Rectal smooth muscle tissue (tissue), 1 donor: ENCODE measurements at regions not wholly inside any gene's neighbourhood (a gene's known extent, or its start where the extent isn't known, plus 50 kb on each side); places are given as distances from the start of the nearest gene placed in this dataset.

Source experiments
- H3K27ac ChIP-seq: one replicate; pipeline ENCODE4 v1.7.0; 2013; ENCODE audit warnings: low read depth, low read length, inconsistent platforms
- H3K27me3 ChIP-seq: one replicate; pipeline ENCODE4 v1.7.0; 2013; ENCODE audit warnings: low read length; ENCODE audit not compliant: control insufficient read depth, insufficient read depth
- H3K36me3 ChIP-seq: one replicate; pipeline ENCODE4 v1.7.0; 2013; ENCODE audit warnings: low read length; ENCODE audit not compliant: control insufficient read depth, insufficient read depth
- H3K4me1 ChIP-seq: one replicate; pipeline ENCODE4 v1.7.0; 2013; ENCODE audit warnings: low read length; ENCODE audit not compliant: control insufficient read depth, insufficient read depth
- H3K4me3 ChIP-seq: one replicate; pipeline ENCODE4 v1.7.0; 2013; ENCODE audit warnings: low read length
- H3K9ac ChIP-seq: one replicate; pipeline ENCODE4 v1.7.0; 2013; ENCODE audit warnings: low read length

- no peaks in the 10 kb centered on the region for H3K27me3 ChIP-seq
- H3K4me1 ChIP-seq: peaks cover 4% of the 10 kb centered on the region
- no peaks in the 10 kb centered on the region for H3K36me3 ChIP-seq
- no peak overlapping the region for H3K4me3 ChIP-seq
- no peak overlapping the region for H3K9ac ChIP-seq
- H3K27ac ChIP-seq: no peak overlapping the region
Observed at GRCh38 chr12:88409257-88409656, 171.0 kb downstream of the KITLG start.

DNA sequence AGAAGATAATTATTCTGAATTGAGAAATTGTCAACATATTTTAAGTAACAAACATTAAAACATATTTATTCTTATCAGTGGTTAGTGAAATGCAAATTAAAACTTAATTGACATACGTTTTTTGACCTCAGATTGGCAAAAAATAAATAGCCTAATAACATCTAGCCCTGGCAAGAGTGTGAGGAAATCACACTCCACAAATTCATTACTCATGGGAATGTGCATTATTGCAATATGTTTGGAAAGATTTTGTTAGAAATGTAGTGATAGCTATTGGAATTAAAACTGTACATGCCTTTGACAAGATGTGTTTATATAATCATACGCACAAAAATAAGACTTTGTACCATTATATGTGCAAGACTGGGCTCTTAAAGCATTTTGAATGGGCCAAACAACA is 168.6 kb downstream of the KITLG start:
- Histone ChIP-seq H3K4me3 (no peak overlapping the region), H3K9ac (no peak overlapping the region), H3K4me1 (peaks cover 13% of the 10 kb centered on the region), H3K36me3 (no peaks in the 10 kb centered on the region), H3K27ac (no peak overlapping the region), H3K27me3 (no peaks in the 10 kb centered on the region)

- no peaks in the 10 kb centered on the region for H3K27me3 ChIP-seq
- no peak overlapping the region for H3K9ac ChIP-seq
- H3K4me1 ChIP-seq: peaks cover 19% of the 10 kb centered on the region
- no peaks in the 10 kb centered on the region for H3K36me3 ChIP-seq
- no peak overlapping the region for H3K27ac ChIP-seq
- H3K4me3 ChIP-seq: no peak overlapping the region
Observed at GRCh38 chr12:88413646-88414045, 166.6 kb downstream of the KITLG start.

DNA sequence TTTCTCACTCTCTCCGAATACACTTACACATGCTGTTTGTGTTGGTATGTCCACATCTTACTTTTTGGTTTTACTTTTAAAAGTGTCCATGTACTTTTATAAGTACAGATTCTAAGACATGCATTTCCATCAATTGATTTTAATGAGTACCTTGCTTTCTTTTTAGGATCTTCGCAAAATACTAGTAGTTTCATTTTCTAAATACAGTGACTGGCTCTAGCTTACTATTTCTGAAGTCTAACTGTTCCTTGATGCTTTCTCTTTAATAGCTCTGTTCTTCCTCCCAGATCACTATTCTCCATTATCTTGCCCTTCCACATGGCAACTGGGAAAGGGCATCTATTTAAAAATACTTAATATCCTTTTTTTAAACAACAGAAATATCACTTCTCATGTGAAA is 164.1 kb downstream of the KITLG start:
- H3K4me3 ChIP-seq: no peak overlapping the region
- no peaks in the 10 kb centered on the region for H3K27me3 ChIP-seq
- H3K36me3 ChIP-seq: no peaks in the 10 kb centered on the region
- H3K9ac ChIP-seq: no peak overlapping the region
- H3K4me1 ChIP-seq: peaks cover 25% of the 10 kb centered on the region
- H3K27ac ChIP-seq: peak overlapping the region; percentile 23

GRCh38 chr12:88416786-88417185 is 163.5 kb downstream of the KITLG start:
- Histone ChIP-seq H3K36me3 (no peaks in the 10 kb centered on the region), H3K9ac (no peak overlapping the region), H3K27ac (no peak overlapping the region), H3K4me1 (peaks cover 25% of the 10 kb centered on the region), H3K27me3 (no peaks in the 10 kb centered on the region), H3K4me3 (no peak overlapping the region)

DNA sequence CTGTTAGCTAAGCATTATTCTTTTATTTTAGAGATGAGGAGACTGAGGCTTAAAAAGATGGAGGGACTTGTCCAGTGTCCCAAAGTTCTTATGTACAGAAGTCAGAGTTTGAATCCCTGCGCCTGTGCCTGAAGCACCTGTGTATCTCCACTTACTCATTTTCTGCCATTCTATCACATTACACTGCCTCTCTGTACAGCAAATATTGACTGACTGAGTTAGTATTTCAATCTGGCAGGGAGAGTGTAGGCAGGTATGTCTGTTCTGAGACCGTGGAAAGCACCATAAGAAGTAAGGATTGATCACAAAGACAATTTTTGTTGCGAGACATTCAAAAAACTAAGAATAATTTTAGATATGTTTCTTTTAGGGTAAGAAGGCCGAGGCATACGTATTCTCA is 162.7 kb downstream of the KITLG start:
- Histone ChIP-seq H3K36me3 (no peaks in the 10 kb centered on the region), H3K27me3 (no peaks in the 10 kb centered on the region), H3K4me3 (no peak overlapping the region), H3K4me1 (peaks cover 25% of the 10 kb centered on the region), H3K9ac (no peak overlapping the region), H3K27ac (no peak overlapping the region)

- H3K36me3 ChIP-seq: no peaks in the 10 kb centered on the region
- H3K9ac ChIP-seq: no peak overlapping the region
- H3K4me3 ChIP-seq: no peak overlapping the region
- peaks cover 21% of the 10 kb centered on the region for H3K4me1 ChIP-seq
- no peaks in the 10 kb centered on the region for H3K27me3 ChIP-seq
- H3K27ac ChIP-seq: no peak overlapping the region
Observed at GRCh38 chr12:88418856-88419497, 161.3 kb downstream of the KITLG start.

- Histone ChIP-seq H3K4me3 (no peak overlapping the region), H3K4me1 (peaks cover 19% of the 10 kb centered on the region), H3K36me3 (no peaks in the 10 kb centered on the region), H3K27me3 (no peaks in the 10 kb centered on the region), H3K27ac (no peak overlapping the region), H3K9ac (no peak overlapping the region)
Observed at GRCh38 chr12:88419794-88420193, 160.5 kb downstream of the KITLG start.

DNA sequence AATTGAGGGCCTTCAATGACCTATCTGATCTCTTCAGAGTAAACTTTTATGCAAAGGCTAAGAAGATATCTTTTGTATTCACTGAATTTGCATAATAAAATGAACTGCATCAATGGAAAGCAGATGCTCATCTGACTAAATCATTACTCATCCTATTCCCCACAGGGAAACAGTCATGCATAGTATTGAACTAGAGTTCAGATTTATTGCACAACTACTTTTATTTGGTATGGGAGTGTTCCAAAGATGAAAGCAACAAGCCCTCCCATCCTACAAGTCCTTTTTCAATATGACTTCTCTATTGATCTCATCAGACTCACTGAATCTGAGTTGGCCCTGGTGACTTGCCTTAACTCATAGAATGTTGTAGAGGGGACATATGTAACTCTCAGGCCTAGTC is 159.8 kb downstream of the KITLG start:
- Histone ChIP-seq H3K36me3 (no peaks in the 10 kb centered on the region), H3K4me1 (peaks cover 16% of the 10 kb centered on the region), H3K4me3 (no peak overlapping the region), H3K27me3 (no peaks in the 10 kb centered on the region), H3K9ac (no peak overlapping the region), H3K27ac (no peak overlapping the region)

DNA sequence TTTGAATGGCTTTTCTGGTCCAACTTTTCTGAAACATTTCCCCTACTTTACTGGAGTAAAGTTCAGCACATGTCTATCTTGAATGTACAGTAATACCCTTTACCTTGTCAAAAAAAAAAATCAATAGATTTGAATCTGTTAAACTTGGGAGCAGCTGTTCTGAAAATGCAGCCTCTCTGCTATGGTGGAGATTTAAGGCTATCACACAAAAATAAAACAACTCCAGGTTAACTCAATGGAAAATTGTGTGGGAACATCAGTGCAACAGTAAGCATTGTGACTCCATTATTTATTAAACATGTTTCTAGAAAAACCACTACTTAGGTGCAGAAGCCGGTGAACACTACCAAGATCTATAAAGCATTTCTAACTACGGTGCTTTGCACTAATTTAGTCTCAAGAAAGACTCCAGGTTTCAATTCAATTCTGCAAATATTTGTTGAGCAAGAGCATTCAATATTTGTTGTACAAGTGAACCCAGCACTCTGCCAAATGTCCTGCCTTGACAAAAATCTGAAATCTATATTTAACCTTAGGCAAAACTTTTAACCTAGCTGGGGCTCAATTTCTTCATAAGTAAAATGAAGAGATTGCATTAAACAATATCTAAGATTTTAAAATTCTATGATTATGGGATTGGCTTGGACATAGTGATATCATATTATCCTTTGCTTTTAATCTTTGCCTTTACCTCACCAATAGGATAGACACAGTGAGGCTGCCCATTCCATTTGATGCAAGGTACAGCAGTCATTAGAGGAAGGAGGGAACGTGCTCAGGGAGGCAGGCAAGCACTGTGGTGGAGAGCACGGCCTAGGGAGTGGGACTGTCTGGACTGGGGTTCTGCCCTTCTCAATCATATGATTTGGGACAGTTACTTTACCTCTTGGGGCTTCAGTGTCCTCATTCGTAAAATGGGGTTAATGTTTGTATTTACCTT is 155.2 kb downstream of the KITLG start:
- no peaks in the 10 kb centered on the region for H3K4me1 ChIP-seq
- no peak overlapping the region for H3K27ac ChIP-seq
- H3K27me3 ChIP-seq: no peaks in the 10 kb centered on the region
- H3K4me3 ChIP-seq: no peak overlapping the region
- H3K9ac ChIP-seq: no peak overlapping the region
- H3K36me3 ChIP-seq: no peaks in the 10 kb centered on the region

DNA sequence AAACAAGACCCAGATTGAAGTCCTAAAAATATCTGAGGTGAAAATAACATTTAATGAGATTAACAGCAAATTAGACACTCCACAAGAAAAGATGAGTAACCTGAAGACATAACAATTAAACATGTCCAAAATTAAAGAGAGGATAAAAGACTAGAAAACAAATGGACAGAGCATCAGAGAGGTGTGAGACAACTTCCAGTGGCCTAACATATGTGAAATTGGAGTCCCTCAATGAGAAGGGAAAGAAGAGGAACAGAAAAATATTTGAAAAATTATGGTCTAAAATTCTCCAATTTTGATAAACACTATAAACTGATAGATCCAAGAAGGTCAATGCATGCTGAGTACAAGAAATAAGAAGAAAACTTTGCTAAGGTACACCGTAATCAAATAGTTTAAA is 151.9 kb downstream of the KITLG start:
- no peak overlapping the region for H3K27ac ChIP-seq
- no peaks in the 10 kb centered on the region for H3K36me3 ChIP-seq

DNA sequence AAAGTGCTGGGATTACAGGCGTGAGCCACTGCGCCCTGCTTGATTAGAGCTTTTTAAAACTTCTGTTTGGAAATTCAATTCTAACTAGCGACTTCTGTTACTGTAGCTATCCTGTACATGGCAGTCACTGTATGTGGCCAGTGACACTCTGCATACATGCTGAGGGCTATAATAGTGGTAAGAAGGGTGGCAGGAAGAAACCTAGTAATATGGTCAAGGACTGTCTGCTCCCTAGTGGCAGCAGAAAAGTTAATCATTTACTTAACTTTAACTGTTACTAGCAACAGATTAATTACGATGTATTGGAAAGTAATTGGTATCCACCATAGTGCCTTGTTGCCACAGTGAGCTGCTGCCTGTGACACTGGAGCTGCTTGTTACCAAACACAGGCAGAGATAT is 149.0 kb downstream of the KITLG start:
- Histone ChIP-seq H3K27me3 (no peaks in the 10 kb centered on the region), H3K27ac (no peak overlapping the region), H3K4me3 (no peak overlapping the region), H3K36me3 (no peaks in the 10 kb centered on the region), H3K4me1 (peaks cover 8% of the 10 kb centered on the region), H3K9ac (no peak overlapping the region)

More for the DNA sequence above, 151.9 kb downstream of the KITLG start:
- H3K9ac ChIP-seq: no peak overlapping the region
- no peaks in the 10 kb centered on the region for H3K27me3 ChIP-seq
- H3K4me3 ChIP-seq: no peak overlapping the region
- H3K4me1 ChIP-seq: no peaks in the 10 kb centered on the region
